Esophagus muscularis mucosa (tissue), 3 donors: ENCODE measurements at regions not wholly inside any gene's neighbourhood (a gene's known extent, or its start where the extent isn't known, plus 50 kb on each side); places are given as distances from the start of the nearest gene placed in this dataset.

Experiments used
- CTCF ChIP-seq, 3 experiments: fragments of 200-600 bp in 2 of 3; fragments of 450-650 bp in 1 of 3; sonication (generic) in 2 of 3; IDR thresholded peaks; one replicate each; pipeline ENCODE4 v1.5.1; 2017 to 2019; ENCODE audit warnings: antibody characterized with exemption in 3 of 3, mild to moderate bottlenecking in 2 of 3, moderate library complexity in 1 of 3
- POLR2AphosphoS5 ChIP-seq, 2 donors: sonication (generic); formaldehyde crosslinking; IDR thresholded peaks; one replicate each; pipeline ENCODE4 v1.6.1; 2017; ENCODE audit warnings: antibody characterized with exemption in 2 of 2

- TF ChIP-seq CTCF (IDR thresholded peaks at IDR 0.05), result no peak
- TF ChIP-seq POLR2AphosphoS5 (IDR thresholded peaks at IDR 0.05), result no peak
Measured at GRCh38 chr6:18047406-18047805, 60.0 kb upstream of the KIF13A start.
